T47D (cell line): ENCODE measurements at regions not wholly inside any gene's neighbourhood (a gene's known extent, or its start where the extent isn't known, plus 50 kb on each side); places are given as distances from the start of the nearest gene placed in this dataset.
A peak's percentile ranks its signal among the peaks of the same experiment; 100 is the strongest.
"Not testable (repeated sequence)": the region's sequence is repeated elsewhere in the genome, so short reads cannot be mapped to it uniquely, and the experiment has no call there.

Experiments used
- DNase-seq, 2 experiments: peaks; one replicate each; pipeline versions ENCODE4 v3.0.0 to v3.0.0-alpha.2; 2011 to 2012; ENCODE audit warnings: low read depth in 1 of 2, low spot score in 1 of 2
- JUND ChIP-seq: IDR thresholded peaks from 2 replicates; pipeline ENCODE4 v1.6.1; 2012; ENCODE audit warnings: low read depth
- in situ Hi-C: cut with HindIII; loops from 2 replicates; pipeline ENCODE4 v1.10.0; 2016; ENCODE audit warnings: low sequenced_read_pairs, low pct_unique_long_range_greater_than_20kb

DNA sequence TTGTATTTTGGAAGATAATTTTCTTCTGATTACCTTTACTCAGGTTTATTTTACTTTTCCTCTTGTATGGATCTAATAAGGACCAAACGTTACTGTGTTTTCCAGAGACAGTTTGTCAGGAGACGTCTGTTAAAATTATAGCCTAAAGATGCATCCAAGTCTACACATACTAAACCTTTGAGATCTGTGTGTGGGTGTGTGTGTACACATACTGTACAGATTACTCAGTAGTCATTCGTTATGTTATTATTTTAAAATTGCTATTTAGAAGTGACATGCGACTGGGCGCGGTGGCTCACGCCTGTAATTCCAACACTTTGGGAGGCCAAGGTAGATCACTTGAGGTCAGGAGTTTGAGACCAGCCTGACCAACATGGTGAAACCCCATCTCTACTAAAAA, 51.6 kb upstream of the CNTLN start:
- DNase-seq: no peak
- in situ Hi-C loops: no loop called here
- no peak for TF ChIP-seq JUND

GRCh38 chr9:17082343-17083064, 52.3 kb upstream of the CNTLN start:
- in situ Hi-C loops: no loop called here
- no peak for TF ChIP-seq JUND
- DNase-seq: peak; percentile 21 to 34

GRCh38 chr9:17081814-17082213, 53.0 kb upstream of the CNTLN start:
- in situ Hi-C loops: no loop called here
- no peak for DNase-seq
- no peak for TF ChIP-seq JUND

DNA sequence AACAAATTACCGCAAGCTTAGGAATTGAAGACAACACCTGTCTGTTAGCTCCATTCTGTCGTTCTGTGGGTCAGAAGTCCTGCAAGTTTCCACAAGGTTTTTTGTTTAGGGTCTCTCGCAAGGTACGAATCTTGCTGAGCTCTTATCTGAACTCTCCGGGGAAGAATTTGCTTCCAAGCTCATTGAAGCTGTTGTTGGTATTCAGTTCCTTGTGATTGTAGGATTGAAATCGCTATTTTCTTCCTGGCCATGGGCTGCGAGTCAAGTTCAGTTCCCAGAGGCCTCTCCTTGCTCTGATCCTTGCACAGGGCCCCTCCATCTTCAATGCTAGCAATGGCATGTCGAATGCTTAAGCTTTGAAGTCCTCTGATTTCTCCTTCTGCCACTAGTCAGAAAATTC, 53.5 kb upstream of the CNTLN start:
- TF ChIP-seq JUND: no peak
- in situ Hi-C loops: no loop called here
- no peak for DNase-seq

- DNase-seq: no peak
- no peak for TF ChIP-seq JUND
- in situ Hi-C loops: no loop called here
Observed at GRCh38 chr9:17075758-17076485, 58.9 kb upstream of the CNTLN start.

GRCh38 chr9:17075146-17075757, 59.6 kb upstream of the CNTLN start:
- DNase-seq: no peak
- TF ChIP-seq JUND: no peak
- in situ Hi-C loops: no loop called here

- DNase-seq, in situ Hi-C loops: not testable (repeated sequence)
Observed at GRCh38 chr9:17072563-17072962, 62.3 kb upstream of the CNTLN start.

- in situ Hi-C loops: no loop called here
- no peak for TF ChIP-seq JUND
Observed at GRCh38 chr9:17068671-17069070, 66.2 kb upstream of the CNTLN start.

GRCh38 chr9:17065062-17065461, 69.8 kb upstream of the CNTLN start:
- in situ Hi-C loops: no loop called here
- TF ChIP-seq JUND: no peak
- DNase-seq: peak in 1 of 2 experiments; percentile 3

More at GRCh38 chr9:17068671-17069070, 66.2 kb upstream of the CNTLN start:
- no peak for DNase-seq

GRCh38 chr9:17064558-17064957, 70.3 kb upstream of the CNTLN start:
- no peak for TF ChIP-seq JUND
- in situ Hi-C loops: no loop called here
- DNase-seq: peak in 1 of 2 experiments; percentile 38

DNA sequence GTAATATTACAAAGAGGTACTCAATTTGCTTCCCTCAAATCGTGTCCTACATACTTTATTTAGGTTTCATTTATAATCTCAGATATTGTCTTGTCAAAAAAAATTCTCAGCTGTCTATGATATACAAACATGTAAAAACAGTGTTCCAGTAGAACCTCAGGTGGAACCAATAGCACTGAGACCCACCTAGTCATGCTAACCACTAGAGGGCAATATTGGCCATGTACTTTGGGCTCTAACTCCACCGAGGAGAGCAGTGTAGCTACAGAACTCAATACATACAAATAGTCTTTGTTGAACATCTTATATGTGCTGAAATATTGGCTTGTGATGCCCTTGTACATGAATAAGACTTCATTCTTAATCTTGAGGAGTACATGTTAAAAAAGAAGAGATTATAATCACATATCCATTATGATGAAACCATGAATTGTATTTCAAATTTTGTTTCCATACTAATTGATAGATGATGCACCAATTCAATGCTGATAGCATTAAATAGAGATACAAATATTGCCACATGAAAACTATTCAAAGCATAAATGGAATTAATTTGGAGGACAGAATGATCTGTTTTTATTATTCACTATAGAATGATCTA, 71.2 kb upstream of the CNTLN start:
- in situ Hi-C loops: no loop called here
- DNase-seq: peak in 1 of 2 experiments; percentile 70
- no peak for TF ChIP-seq JUND

DNA sequence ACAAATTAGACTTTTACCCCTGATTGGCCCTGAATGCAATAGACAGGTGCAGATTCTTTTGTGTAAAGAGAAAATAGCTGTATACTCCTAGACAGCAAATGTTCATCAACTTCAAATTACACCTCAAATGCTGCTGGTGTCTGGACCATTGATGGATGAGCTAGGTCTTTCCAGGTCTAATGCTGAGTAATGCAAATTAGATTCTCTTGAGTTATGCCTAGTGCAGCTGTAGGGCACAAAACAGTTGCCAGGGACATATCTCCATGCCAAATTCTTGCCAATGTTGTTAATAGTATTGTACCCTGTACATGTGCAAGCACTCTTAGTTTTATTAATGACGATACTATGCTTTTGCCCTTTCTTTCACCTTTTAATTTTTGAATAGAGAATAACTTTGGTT, 72.3 kb upstream of the CNTLN start:
- no peak for DNase-seq
- TF ChIP-seq JUND: no peak
- in situ Hi-C loops: no loop called here

- TF ChIP-seq JUND: no peak
- no peak for DNase-seq
- in situ Hi-C loops: no loop called here
Observed at GRCh38 chr9:17060450-17060849, 74.4 kb upstream of the CNTLN start.
